Bronchial epithelial cell (primary cell): ENCODE measurements at regions not wholly inside any gene's neighbourhood (a gene's known extent, or its start where the extent isn't known, plus 50 kb on each side); places are given as distances from the start of the nearest gene placed in this dataset.
"Not testable (repeated sequence)": the region's sequence is repeated elsewhere in the genome, so short reads cannot be mapped to it uniquely, and the experiment has no call there.

Experiments
- DNase-seq: peaks from one replicate; pipeline ENCODE4 v3.0.0-alpha.2; 2010; ENCODE audit warnings: low read depth
- FAIRE-seq: peaks from 2 replicates; lab custom pipeline; 2011; peaks lifted over from hg19 to GRCh38; lab: Jason Lieb, UNC
- H3K27me3 ChIP-seq: 2 replicates; pipeline ENCODE4 v1.5.1; 2011; ENCODE audit warnings: low read length; ENCODE audit not compliant: control insufficient read depth, insufficient read depth
- H3K36me3 ChIP-seq: 2 replicates; pipeline ENCODE4 v1.5.1; 2011; ENCODE audit warnings: low read length; ENCODE audit not compliant: control insufficient read depth, insufficient read depth
- H3K4me3 ChIP-seq: 2 replicates; pipeline ENCODE4 v1.5.1; 2011; ENCODE audit warnings: mild to moderate bottlenecking, low read depth, low read length, control low read depth
- TF ChIP-seq, protein P1 (sequence below): IDR thresholded peaks from 2 replicates; pipeline ENCODE4 v1.5.1; 2011; ENCODE audit warnings: mild to moderate bottlenecking, moderate library complexity, low read length, control low read depth, inconsistent platforms; ENCODE audit not compliant: insufficient read depth, severe bottlenecking

DNA sequence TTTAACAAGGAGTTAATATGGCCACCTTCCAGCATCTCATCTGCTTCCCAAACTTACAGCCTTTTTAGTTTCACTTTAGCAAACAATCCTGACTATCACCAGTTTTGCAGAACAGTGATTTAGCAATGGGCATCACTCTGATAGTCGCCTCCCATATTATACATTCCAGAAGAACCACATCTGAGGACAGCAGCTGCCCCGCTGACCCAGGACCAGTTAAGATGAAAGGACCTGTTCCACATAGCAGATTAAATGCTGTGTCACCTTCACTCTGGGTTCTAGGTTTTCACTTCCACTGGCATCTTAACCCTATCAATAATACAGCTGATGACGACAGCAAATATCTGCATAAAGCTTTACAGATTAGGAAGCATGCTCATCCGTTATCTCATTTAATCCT lies 99.8 kb downstream of the TRIM69 start:
- Histone ChIP-seq H3K36me3 (no peaks in the 10 kb centered on the region), H3K4me3 (no peak overlapping the region), H3K27me3 (no peaks in the 10 kb centered on the region)
- FAIRE-seq (no peak), DNase-seq (no peak)
- TF ChIP-seq, protein P1, sequence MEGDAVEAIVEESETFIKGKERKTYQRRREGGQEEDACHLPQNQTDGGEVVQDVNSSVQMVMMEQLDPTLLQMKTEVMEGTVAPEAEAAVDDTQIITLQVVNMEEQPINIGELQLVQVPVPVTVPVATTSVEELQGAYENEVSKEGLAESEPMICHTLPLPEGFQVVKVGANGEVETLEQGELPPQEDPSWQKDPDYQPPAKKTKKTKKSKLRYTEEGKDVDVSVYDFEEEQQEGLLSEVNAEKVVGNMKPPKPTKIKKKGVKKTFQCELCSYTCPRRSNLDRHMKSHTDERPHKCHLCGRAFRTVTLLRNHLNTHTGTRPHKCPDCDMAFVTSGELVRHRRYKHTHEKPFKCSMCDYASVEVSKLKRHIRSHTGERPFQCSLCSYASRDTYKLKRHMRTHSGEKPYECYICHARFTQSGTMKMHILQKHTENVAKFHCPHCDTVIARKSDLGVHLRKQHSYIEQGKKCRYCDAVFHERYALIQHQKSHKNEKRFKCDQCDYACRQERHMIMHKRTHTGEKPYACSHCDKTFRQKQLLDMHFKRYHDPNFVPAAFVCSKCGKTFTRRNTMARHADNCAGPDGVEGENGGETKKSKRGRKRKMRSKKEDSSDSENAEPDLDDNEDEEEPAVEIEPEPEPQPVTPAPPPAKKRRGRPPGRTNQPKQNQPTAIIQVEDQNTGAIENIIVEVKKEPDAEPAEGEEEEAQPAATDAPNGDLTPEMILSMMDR = no peak

DNA sequence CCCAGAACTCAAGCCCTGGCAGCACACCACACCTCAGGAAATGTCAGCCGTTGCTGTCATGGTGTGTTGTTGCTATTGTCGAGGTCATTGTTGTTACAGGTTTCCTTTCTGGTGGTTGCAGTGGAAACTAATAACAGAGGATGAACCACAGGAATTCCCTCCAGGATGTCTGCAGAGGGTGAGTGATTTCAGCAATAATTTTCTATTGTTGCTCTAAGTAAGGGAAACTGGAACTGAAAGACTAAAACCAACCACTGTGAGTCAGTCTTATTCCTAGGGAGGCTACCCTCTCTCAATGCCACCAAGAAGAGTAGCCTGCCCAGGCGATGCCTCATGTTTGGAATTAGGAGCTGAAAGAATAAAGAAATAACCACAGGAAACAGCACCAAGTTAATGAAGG lies 102.6 kb downstream of the TRIM69 start:
- H3K27me3 ChIP-seq, H3K4me3 ChIP-seq, H3K36me3 ChIP-seq: not testable (repeated sequence)
- peak; percentile 86 for DNase-seq
- peak; percentile 93 for FAIRE-seq

DNA sequence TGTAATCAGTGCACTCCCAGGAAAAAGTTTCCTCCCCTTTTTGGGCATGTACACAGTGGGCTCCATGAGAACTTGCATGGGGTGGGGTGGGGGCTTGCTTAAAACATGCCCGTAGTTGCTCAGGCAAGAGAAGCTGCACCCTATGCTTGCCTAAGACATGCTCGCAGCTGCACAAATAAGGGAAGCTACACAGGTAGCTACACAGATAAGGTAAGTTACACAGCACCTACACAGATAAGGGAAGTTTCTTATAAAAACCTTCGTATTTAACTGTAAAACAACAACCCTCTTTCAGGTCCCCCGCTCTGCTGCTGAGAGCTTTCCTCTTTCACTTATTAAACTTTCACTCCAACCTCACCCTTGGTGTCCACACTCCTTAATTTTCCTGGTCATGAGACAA lies 105.4 kb downstream of the TRIM69 start:
- DNase-seq = peak; percentile 23
- H3K27me3 ChIP-seq, H3K4me3 ChIP-seq, FAIRE-seq, H3K36me3 ChIP-seq: not testable (repeated sequence)

DNA sequence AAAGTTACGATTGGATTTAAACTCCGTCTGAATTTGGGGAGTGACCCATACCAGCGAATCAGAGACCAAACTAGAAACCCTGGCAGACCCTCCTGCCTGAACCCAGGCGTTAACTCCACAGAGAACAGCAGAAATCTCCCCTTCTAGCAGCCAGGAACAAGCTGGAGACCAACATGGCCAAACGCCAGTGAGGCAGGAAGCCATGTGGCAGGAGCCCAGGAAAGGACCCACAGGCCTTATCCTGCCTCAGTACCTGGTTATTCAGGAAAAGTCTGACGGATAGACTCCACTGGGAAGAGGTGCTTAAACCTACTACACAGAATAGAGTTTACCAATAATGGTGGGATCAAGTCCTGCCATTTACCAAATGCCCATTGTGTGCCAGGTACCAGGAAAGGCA lies 106.6 kb downstream of the TRIM69 start:
- not testable (repeated sequence) for H3K36me3 ChIP-seq, FAIRE-seq, DNase-seq, H3K27me3 ChIP-seq, H3K4me3 ChIP-seq

DNA sequence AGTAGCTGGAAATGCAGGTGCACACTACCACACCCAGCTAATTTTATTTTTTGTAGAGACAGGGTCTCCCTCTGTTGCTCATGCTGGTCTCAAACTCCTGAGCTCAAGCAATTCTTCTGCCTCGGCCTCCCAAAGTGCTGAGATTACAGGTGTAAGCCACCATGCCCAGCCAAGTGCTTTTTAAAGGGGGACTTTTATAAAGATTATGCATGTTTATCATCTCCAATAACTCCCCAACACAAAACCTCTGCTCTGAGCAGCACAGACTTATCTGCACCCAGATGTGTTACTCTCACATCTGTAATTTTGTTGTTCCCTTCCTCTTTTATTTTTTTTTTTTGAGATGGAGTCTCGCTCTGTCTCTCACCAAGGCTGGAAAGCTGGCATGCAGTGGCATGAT lies 108.6 kb downstream of the TRIM69 start:
- not testable (repeated sequence) for FAIRE-seq, H3K27me3 ChIP-seq, H3K4me3 ChIP-seq, H3K36me3 ChIP-seq, DNase-seq

DNA sequence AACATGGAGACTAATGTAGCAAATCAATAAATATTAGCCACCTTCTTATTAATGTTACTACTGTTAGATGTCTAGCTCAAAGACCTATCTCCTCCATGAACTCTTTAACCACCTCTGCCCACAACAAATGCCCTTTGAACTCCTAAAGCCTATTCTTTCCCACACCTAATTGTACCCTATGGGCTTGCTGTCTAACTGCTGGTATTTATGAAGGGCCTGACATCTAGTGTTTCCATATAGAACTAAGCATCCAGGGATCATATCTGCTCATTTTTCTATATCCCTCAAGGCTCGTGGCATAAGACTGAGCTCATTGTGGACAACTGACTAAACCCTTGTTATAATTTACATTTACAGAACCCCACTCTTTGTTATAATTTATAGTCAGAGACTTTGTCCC lies 109.8 kb downstream of the TRIM69 start:
- DNase-seq, H3K27me3 ChIP-seq, H3K36me3 ChIP-seq, FAIRE-seq, H3K4me3 ChIP-seq: not testable (repeated sequence)

DNA sequence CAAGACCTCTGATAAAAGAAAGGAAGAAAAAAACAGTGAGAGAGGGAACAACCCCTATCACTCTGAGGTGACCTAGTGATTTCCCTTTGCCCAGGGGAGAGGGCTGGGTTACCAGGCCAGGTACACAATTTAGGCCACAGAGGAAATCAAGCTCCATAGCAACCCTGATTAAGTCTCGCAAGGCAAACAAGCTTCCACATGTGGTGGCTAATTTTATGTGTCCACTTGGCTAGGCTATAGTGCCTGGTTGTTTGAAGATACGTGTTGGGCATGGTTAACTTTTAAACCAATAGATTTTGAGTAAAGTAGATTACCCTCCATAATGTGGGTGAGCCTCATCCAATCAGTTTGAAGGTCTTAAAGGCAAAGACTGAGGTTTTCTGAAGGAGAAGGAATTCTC lies 108.9 kb upstream of the TERB2 start:
- H3K36me3 ChIP-seq, H3K4me3 ChIP-seq, DNase-seq, H3K27me3 ChIP-seq, FAIRE-seq: not testable (repeated sequence)

DNA sequence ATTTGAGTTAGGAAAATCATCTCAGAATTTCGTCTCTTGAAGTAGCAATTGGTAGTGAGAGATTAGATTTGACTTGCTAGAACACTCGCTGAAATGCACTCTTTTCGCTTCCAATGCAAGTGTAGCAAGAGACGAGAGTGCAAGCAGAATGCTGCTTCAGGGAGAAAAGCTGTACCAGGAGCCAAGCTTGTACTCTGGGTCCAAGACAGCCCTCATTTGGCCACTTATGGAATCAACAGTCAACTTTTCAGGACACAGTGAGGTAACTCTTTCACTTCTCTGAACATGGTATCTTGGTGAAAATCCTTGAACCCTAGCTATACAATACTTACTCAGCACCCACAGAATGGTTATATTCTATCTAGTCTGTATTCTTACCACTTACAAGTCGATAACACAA lies 107.6 kb upstream of the TERB2 start:
- H3K4me3 ChIP-seq = not testable (repeated sequence)

DNA sequence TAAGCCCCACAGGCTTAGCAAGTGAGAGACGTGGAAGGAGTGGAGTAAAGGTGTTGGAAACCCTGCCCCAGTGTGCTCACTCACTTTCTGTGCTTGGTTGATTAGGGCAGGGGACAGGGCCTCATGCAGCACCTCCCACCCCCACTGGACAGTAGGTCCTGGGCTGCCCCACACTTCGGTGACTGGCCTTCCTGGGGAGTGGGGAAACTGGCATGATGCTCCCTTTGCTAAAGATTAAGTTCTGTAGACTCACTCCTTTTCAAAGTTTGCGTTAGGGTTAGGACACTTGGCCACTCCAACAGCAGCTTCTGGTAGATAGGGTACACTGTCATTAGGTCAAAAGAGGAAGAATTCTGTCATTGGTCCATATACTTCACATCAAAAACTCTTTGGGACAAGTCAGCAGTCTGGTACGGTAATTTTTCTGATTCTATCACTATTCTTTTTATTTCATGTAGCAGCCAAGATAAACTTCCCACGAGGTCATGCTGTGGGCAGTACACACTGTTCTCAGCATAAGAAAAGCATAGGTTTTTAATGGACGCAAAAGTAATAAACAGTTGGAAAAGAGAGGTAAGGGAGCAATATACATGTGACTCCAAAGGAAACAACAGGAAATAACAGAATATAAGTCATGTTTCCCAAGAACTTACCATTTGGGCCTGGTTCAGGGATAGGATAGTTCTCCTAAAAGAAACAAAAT lies 106.6 kb upstream of the TERB2 start:
- H3K4me3 ChIP-seq, DNase-seq, H3K36me3 ChIP-seq, H3K27me3 ChIP-seq, FAIRE-seq: not testable (repeated sequence)

More for the DNA sequence above, 107.6 kb upstream of the TERB2 start:
- not testable (repeated sequence) for H3K36me3 ChIP-seq, FAIRE-seq, H3K27me3 ChIP-seq
- peak; percentile 16 for DNase-seq

DNA sequence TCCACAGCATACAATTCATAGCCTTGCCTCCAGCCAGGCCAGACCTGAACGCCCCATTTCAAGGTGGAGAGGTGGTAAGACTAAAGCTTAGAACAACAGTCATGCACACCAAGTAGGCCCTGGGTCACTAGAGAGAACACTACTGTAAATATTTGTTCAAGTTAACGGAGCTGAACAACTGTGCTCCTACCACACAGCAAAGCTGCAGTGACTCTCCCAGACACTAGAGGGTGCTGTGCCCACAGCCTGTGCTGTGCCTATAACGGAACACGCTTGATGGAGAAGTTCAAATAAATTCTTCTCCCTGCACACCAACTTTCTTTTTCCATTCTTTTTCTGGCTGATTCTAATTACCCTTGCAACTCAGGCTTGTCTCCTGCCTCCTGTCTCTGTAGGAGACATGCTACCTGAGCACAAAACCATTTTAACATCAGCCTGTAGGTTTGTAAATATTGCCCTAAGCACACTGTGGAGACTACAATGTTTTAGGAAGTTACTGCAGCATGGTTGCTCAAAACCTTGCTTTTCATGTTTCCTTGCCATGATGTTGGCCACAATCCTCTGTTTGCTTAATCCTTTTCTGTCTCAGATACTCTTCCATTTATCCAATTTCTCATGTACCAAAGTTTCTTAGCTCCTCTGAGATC lies 103.1 kb upstream of the TERB2 start:
- H3K4me3 ChIP-seq, FAIRE-seq, H3K27me3 ChIP-seq, H3K36me3 ChIP-seq: not testable (repeated sequence)
- DNase-seq = peak; percentile 46
- TF ChIP-seq, protein P1 = peak; percentile 92

DNA sequence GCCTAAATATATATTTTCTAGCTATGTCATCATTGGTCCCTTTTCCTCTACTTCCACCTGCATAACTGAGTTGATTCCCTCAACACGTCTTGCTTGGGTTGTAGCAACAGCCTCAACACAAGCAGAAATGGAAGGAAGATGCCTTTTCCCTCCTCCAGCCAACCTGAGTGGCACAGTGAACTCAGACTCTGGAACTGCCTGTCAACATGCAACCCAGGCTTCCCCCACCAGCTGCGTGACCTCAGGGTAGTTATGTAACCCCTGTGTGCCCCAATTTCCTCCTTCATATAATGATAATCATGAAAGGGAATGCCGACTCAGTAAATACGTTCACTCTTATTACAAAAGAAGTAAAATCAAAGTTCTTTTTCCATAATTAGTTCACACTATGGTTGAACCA lies 101.8 kb upstream of the TERB2 start:
- not testable (repeated sequence) for FAIRE-seq, H3K36me3 ChIP-seq, DNase-seq

DNA sequence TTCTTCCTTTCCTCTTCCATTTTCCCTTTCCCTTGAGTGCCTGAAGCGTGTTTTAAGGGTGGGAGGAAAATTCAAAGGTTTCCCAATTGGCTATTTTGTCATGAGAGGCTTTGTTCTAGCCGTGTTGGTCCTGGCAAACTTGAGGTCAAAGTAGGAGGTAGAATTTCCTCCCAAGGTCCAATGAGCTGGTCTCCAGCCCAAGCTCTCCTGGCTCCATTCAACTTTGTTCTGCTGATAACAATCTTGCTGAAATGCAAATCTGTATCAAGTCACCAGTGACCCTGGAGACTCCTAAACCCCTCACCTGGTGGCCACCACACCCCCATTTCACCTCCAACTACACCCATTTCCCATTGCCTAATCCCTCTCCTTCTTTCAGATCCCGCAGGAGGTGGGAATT lies 100.2 kb upstream of the TERB2 start:
- DNase-seq, H3K36me3 ChIP-seq, H3K4me3 ChIP-seq, H3K27me3 ChIP-seq, FAIRE-seq: not testable (repeated sequence)

More for the DNA sequence above, 101.8 kb upstream of the TERB2 start:
- H3K27me3 ChIP-seq, H3K4me3 ChIP-seq: not testable (repeated sequence)
